ENCODE measurements at regions not wholly inside any gene's neighbourhood (a gene's known extent, or its start where the extent isn't known, plus 50 kb on each side); places are given as distances from the start of the nearest gene placed in this dataset.

DNA sequence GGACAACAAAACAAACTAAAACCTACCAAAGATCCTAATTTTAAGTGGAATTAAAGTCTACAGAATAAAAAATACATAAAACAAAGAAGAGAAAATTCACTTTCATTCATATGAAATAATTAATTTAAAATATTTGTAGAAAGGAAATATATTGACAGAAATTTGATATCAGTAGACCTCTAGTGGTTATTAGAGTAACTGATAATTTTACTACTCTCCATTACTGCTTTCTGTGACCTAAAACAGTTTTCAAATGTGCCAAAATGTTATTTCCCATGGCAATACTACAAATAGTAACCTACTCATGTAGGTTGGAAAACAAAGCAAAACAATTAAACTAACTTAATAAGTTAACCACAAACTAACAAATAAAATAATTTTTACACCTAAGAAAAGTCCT, 147.1 kb downstream of the NOL4 start:
- DNase-seq (ENCODE audit: low read depth in 4 of 4, low spot score in 3 of 4): no peak

DNA sequence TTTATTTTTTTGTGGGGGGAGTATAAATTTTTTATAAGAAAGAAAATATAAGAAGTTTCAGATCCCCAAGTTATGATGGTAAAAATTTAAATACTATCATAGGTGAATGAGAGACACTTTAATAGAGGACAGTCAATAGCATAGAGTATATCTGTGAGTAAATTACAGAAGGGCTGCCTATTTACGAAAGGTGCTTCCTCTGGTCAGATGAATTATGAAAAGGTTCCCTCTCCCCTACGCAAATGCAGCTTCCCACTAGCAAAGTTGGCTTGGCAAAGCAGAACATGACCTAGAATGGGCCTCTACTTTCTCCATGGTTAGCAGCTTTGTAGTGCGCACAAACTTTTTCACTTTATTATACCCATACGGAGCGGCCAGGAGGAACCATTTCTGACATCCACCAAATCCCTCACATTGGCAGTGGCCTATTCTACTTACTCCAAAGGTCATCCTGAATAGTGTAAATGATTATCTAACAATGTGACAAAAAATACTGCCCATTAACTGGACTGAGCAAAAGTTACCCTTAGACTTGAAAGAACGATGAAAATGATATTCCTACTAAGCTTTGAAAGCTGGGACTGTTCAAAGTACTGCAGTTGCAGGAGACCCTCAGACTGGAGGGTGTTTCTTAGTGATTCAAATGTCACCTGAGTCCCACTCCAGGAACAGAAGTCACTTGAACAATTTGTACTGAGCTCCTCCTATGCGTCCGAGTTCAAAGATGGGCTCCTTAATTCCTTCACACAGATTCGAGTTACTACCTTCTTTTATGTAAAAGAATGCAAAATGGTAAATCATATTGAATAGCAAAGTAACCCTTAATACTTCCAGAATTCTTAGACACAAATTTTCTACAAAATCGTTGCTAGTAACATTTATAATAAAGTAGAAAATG, 148.5 kb downstream of the NOL4 start:
- DNase-seq (ENCODE audit: low read depth in 4 of 4, low spot score in 3 of 4): no peak

DNA sequence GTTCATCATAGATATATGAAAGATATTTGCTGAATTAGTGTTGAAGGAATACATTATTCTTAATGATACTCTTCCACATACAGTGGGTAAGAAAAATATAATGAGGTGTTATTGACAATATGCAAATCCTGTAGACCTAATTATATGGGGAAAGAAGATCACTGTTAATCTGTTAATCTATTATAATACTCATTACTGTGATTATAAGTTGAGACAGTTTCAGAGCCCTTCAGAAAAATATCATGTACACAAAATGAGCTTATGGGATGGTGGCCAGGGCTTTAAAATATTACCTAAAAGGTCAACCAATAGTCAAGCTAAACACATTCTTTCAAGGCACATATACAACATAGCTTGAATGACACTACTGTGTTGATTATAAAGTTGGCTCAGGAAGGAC, 163.5 kb downstream of the NOL4 start:
- no peak for DNase-seq (ENCODE audit: low read depth in 4 of 4, low spot score in 3 of 4)

DNA sequence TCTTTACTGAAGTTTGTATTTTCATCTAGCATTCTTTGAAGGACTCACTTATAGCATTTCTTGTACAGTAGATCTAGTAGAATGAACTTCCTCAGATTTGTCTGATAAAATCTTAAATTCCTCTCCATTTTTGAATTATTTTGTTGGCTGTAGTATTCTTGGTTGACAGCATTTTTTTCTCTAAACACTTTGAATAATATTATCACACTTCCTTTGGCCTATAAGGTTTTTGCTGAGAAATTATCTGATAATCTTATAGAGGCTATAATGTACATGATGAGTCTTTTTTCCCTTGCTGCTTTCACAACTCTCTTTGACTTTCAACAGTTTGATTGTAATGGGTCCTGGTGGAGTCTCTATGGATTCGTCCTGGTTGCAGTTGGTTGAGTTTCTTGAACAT, 169.5 kb downstream of the NOL4 start:
- DNase-seq (ENCODE audit: low read depth in 4 of 4, low spot score in 3 of 4): no peak

DNA sequence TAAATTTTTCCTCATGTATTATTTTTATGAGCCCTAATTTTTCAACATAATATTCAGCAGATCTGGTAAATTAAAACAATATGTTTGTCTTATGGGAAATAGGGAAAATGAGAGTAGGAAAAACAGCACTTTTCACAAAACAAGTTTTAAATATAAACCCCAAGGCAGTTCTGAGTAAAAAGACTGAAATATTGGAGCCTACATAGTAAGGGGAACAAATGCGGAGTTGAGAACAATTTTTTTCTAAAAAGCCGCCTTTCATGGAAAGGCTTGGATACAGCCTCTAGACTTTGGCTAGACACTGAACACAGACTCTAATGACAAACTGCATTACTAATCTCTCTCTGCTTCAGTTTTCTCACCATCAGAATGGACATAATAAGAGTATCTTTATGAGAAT, 174.1 kb downstream of the NOL4 start:
- DNase-seq (ENCODE audit: low read depth in 4 of 4, low spot score in 3 of 4): no peak

DNA sequence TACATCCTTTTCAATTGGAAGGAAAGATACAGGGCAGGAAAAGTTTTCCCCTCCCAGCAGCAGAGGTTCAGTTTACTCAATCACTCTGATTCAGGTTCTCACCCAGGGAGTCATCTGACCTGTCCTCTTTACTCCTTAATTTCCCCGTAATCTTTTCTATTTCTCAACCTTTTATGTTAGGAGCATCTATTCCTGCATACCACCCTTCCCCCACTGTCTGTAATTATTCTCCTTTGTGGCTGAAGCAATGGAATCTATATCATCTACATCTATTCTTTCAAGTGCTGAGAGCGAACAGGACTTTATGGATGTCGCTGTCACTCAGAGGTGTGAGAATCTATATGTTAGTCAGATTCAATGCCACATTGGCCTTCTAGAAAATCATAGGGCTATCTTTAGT, 175.2 kb downstream of the NOL4 start:
- DNase-seq (ENCODE audit: low read depth in 4 of 4, low spot score in 3 of 4): no peak

DNA sequence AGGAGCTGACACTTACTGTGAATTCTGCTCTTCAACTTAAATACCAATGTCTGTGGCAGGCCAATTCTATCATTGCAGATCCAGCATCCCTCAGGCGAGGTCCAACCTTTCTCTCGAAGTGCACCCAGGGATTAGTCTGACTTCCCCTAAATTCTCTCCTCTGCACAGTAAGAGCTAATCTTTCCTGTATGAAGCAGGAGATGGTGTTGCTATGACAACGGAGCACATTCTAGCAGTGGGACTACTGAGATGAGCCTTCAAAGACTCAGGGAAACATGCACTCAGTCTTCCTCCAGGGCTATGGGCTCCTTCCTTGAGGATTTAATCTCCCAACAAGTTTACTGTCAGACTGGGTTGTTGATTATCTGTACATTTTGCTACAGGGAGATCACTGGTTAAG, 176.3 kb downstream of the NOL4 start:
- no peak for DNase-seq (ENCODE audit: low read depth in 4 of 4, low spot score in 3 of 4)

DNA sequence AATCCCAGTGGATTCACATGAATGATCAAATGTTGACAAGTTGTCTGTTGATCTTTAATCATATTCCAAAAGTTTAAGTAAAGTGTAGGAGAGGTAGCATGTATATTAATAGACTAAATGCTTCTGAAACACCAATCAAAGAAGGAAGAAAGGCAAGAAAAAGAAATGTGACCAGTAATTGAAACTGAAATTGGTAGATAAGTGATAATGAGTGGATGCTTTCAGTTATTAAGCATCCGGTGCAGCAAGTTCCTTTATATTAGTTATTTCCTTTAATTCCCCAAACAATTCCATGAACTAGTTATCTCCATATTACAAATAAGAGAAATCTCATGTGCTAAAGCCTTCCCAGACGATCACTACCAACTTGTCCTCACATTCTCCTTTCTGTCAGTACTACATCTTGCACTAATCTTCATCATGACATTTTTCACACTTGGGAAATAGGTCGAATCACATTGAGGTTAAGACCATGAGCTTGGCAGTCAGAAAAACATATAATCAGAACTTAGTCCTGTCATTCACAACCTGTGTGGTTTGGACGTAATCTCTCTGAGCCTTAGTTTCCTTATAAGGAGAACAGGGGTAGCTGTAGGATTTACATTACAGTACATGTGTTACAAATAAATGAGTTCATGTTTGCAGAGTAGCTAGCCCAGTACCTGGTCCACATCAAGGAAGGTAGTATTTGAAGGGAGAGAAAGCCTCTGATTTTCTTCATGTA, 182.1 kb downstream of the NOL4 start:
- DNase-seq (ENCODE audit: low read depth in 4 of 4, low spot score in 3 of 4): no peak

DNA sequence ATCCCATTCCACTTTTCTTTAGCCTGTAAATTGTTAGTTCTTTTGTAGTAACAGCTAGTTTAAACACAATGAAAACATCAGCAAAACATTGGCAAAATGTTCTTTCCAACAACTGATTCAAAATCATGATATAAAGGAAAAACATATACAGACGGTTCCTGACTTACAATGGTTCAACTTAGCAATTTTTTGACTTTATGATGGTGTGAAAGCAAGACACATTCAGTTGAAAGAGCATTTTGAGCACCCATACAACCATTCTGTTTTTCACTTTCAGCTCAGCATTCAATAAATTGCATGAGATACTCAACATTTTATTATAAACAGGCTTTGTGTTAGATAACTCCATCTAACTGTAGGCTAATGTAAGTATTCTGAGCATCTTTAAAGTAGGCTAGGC, 185.1 kb downstream of the NOL4 start:
- no peak for DNase-seq (ENCODE audit: low read depth in 4 of 4, low spot score in 3 of 4)

DNA sequence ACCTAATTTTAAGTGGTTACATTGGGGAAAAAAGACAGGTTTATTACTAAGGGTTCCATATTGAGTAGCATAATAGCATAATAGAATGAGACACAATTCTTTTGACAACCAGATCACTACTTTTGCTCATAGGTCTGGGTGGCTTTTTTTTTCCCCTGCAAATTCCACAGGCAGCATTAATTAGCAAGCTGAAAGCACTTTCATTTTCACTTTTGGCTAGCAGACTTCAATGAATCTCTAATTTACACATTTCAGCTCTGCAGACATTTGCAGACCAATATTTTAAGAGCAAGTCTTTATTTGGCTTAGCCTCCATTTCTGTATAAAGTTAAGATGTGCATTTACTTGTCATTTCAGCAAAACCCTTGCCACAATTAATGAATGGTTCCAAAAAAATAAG, 185.5 kb downstream of the NOL4 start:
- DNase-seq (ENCODE audit: low read depth in 4 of 4, low spot score in 3 of 4): no peak

DNA sequence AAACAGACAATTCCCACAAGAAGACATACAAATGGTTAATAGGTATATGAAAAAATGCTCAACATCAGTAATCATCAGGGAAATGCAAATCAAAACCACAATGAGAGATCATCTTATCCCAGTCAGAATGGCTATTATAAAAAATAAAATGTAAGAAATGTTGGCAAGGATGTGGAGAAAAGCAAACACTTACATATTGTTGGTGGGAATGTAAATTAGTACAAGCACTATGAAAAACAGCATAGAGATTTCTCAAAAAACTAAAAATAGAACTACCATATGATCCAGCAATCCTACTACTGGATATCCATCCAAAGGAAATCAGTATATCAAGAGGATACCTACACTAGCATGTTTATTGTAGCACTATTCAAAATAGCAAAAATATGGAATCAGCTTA, 186.6 kb downstream of the NOL4 start:
- DNase-seq (ENCODE audit: low read depth in 4 of 4, low spot score in 3 of 4): no peak

DNA sequence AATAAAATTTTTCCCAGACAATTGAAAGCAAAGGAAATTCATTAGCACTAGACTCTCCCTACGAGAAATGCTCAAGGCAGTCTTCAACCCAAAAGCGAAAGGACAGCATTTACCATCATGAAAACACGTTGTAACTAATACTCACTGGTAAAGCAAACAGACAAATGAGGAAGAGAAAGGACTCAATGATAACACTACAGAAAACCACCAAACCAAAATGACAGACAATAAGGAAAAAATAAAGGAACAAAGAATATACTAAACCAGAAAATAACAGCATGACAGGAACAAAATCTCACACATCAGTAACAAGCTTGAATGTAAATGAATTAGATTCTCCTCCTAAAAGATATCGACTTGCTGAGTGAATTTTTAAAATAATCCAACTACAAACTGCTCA, 190.7 kb downstream of the NOL4 start:
- no peak for DNase-seq (ENCODE audit: low read depth in 4 of 4, low spot score in 3 of 4)

DNA sequence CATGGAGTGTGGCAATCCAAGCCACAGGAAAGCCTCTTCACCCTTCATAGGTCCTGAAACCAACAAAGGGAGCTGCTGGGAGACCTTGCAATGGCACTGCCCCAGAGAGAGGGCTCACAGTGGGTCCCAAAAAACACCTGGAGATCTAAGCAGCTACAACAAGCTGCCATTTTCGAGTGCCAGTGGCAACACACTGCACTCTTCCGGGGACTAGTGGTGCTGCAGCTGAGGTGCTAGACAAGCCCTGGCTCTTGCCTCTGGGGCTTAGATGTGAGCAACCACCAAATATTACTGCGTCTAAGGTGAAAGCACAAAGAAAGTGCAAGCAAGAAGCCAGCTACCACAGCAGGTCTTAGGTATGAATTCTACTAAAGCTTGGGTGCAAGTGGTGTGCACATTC, 192.9 kb downstream of the NOL4 start:
- no peak for DNase-seq (ENCODE audit: low read depth in 4 of 4, low spot score in 3 of 4)

DNA sequence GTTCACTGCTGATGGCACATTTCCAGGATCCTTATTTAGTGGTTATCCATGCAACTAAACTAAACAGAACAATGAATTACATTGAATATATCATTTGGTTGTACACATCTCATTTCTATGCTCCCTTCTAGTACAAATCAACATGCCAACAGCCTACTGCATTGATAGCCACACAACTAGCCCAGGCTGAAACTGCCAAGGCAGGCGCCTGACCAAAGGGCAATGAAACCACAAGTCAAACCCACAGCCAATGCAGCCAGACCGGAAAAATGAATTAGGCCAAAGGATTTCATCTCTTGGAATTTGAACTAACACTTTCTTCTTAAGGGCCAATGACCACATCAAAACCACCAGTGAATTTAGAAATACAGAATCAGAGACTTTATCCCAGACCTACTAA, 196.4 kb downstream of the NOL4 start:
- DNase-seq (ENCODE audit: low read depth in 4 of 4, low spot score in 3 of 4): no peak

DNA sequence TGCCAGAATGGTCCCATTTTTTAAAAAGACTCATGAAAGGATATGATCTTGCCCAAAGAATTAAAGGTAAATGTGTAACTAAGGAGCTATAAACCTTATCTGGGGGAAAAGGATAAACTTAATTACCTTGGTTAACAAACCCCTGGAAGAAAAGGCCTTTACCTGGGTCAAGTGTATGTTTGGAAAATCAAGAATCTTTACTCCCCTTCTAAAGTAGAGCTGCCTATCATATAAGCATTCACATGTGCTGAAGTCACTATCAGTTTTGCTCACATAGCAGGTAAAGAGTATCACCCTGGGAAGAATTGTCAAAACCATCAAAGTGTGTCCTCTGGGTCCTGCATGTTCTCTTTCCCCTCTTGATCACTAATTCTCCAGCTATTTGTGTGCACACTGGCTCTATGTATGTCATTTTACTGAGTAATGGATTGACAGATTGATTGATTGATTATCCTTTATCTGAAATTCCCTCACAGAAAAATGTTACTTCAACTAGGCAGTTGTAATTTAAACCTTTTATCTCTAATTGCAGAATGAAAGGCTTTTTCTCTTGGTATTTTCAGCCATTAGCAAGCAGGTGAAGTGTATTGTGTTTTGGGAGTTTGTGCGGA, 199.4 kb downstream of the NOL4 start:
- no peak for DNase-seq (ENCODE audit: low read depth in 4 of 4, low spot score in 3 of 4)

DNA sequence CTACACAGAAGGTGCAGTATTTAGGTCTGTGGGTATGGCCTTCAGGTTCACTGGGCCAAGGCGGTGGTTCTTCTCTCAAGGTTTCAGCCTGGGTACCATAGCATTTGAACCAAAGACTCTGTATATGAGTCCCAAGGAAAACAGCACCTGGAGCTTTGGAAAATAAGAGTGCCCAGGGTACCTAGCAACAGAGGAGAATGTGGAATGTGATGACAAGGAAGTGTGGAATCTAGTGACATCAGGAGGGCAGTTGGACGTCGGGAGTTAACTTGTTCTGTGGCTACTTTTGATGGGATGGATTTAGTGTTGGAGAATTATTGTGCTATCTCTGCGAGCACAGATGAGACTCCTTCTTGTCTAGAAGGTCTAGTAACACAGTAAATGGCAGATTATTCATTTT, 201.2 kb downstream of the NOL4 start:
- no peak for DNase-seq (ENCODE audit: low read depth in 4 of 4, low spot score in 3 of 4)

DNA sequence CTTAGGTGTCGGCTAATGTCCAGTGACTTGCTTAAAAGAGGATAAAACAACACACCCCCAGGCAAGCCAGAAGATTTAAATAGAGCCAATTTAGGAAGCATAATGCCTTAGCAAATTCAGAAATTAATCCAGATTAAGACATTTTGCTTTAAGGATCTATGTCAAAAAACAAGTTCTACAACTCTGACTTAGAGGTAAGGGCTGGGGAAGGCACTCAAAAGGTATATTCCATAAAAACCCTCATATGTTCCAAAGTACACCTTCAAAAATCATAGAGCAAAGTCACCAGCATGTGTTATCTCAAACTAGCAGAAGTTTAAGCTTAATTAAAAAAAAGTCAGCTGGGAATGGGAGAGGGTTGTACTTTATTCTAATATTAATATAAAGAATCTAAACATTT, 206.4 kb downstream of the NOL4 start:
- no peak for DNase-seq (ENCODE audit: low read depth in 4 of 4, low spot score in 3 of 4)

DNA sequence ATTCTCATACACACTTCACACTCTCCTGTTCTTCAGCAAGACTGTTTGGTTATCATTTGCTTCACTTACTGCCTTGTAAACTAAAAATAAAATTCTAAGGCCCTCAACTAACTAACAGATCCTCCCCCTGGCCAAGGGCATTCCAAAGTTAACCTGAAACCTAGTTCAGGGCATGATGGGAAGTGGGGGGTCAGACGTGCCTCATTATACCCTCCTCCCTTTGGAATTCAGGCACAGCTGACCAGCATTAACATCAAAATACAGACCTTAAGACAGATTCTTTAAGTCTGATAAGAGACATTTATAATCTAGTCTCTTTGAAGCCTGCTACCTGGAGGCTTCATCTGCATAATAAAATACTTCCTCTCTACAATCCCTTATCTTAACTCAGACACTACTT, 221.0 kb downstream of the NOL4 start:
- no peak for DNase-seq (ENCODE audit: low read depth in 4 of 4, low spot score in 3 of 4)

DNA sequence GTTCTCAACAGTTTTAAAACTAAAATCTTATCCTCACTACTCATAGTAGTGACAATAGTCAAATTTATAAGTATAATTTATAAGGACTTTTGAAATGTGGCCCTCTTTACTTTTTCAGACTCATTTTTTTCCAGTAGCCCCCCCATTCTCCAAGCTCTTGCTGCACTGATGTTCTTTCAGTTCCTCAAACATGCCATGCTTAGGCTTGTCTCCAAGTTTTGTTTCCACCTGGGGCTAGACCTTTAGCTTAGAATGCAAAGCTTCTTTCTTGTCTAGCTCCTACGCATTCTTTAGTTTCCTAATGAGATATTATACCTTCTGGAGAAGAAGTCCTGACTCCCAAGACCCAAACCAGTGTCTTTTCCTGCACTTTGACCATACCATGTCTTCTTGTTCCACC, 222.6 kb downstream of the NOL4 start:
- no peak for DNase-seq (ENCODE audit: low read depth in 4 of 4, low spot score in 3 of 4)

DNA sequence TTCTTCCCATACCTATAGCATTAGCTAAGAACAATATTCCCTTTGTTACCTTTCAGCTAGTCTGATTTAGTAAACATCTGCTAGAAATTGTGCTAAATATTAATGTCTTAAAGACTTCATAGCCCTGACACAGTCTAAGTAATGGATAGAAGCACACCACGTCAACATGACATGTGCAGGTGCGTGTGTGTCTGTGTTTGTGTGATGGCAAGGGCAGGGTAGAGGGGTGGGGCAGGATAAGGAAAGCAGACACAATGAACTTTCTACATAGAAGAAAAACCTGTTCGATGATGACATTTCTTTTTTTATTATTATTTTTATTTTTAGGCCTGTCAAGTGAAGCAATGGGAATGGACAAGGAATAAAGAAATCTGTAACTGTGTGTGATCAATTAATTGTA, 223.3 kb downstream of the NOL4 start:
- DNase-seq (ENCODE audit: low read depth in 4 of 4, low spot score in 3 of 4): no peak

DNA sequence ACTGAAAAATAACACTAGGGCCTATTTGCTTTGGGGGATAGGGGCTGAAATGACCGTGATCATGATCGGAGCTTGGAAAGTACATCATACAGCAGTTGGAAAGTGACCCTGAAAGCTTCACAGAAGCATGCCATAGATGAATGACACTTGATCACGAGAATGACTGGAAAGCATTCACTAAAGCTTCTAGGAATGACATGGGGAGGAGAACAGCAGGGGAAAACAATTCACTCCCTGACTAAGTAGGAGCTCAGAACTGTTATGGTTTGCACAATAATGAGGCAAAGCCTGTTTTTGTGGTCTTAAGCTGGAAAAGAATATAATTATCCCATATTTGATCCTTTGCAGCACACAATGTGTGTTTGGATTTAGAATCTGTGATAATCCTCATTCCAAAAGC, 237.5 kb downstream of the NOL4 start:
- DNase-seq (ENCODE audit: low read depth in 4 of 4, low spot score in 3 of 4): no peak

DNA sequence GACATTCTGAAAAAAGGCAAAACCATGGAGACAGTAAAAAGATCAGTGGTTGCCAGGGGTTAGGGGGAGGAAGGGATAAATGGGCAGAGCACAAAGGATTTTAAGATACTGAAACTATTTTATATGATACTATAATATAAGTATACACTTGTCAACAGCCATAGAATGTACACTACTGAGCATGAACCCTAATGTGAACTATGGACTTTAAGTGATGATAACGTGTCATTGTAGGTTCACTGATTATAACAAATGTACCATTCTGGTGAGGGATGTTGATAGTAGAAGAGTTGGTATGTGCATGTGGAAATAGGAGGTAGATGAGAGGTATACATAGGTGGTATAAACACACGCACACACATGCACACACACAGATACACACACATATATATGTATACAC, 241.6 kb downstream of the NOL4 start:
- no peak for DNase-seq (ENCODE audit: low read depth in 4 of 4, low spot score in 3 of 4)

Measured in left renal pelvis (tissue), 4 donors.